IMR-90 (cell line): ENCODE measurements at regions not wholly inside any gene's neighbourhood (a gene's known extent, or its start where the extent isn't known, plus 50 kb on each side); places are given as distances from the start of the nearest gene placed in this dataset.
A peak's percentile ranks its signal among the peaks of the same experiment; 100 is the strongest.

Experiments used
- ATAC-seq: fragments of 200-7000 bp; cut with Tn5 transposase; 2 replicates; pipeline ENCODE4 v1.9.1; 2020; ENCODE audit warnings: low read depth, mild to moderate bottlenecking, moderate library complexity
- BruUV-seq: library from RNA; stranded (reverse); fragments of 400-500 nt; replicated peaks from 2 replicates; lab custom pipeline; 2021; lab: Mats Ljungman, UMichigan
- CTCF ChIA-PET: fragments of 300-600 bp; formaldehyde crosslinking; extraction: SDS; loops from one replicate; lab custom pipeline; 2021; ENCODE audit warnings: antibody characterized with exemption; lab: Yijun Ruan, JAX
- POLR2A ChIA-PET: fragments of 300-600 bp; sonication (Branson Sonifier 250); formaldehyde crosslinking; loops from one replicate; lab custom pipeline; 2022; ENCODE audit warnings: antibody characterized with exemption; ENCODE audit not compliant: unreplicated experiment; lab: Charles Lee
- DNase-seq: peaks from one replicate; pipeline ENCODE4 v3.0.0; 2013
- H2AFZ ChIP-seq: replicated peaks from 2 replicates; pipeline ENCODE3; 2013; ENCODE audit warnings: low read length, mild to moderate bottlenecking; ENCODE audit not compliant: poor library complexity
- H2AK5ac ChIP-seq: 2 replicates; pipeline ENCODE4 v1.6.1; 2013; ENCODE audit warnings: low read depth, low read length, inconsistent platforms
- H2AK9ac ChIP-seq: replicated peaks from 2 replicates; pipeline ENCODE3; 2013; ENCODE audit warnings: mild to moderate bottlenecking, low read depth, low read length, moderate library complexity; ENCODE audit not compliant: poor library complexity
- H2BK120ac ChIP-seq: 2 replicates; pipeline ENCODE4 v1.6.1; 2013; ENCODE audit warnings: low read depth, low read length, inconsistent platforms
- H2BK15ac ChIP-seq: 3 replicates; pipeline ENCODE4 v1.6.1; 2013; ENCODE audit warnings: low read depth, low read length, inconsistent platforms
- H2BK20ac ChIP-seq: 2 replicates; pipeline ENCODE4 v1.6.1; 2013; ENCODE audit warnings: low read depth, mild to moderate bottlenecking, inconsistent platforms, low read length, moderate library complexity
- H2BK5ac ChIP-seq: 2 replicates; pipeline ENCODE4 v1.6.1; 2013; ENCODE audit warnings: mild to moderate bottlenecking, low read depth, low read length, inconsistent platforms; ENCODE audit not compliant: poor library complexity, severe bottlenecking
- H3K14ac ChIP-seq: replicated peaks from 2 replicates; pipeline ENCODE4 v1.6.1; 2013; ENCODE audit warnings: low read depth, low read length, inconsistent platforms
- H3K18ac ChIP-seq: 2 replicates; pipeline ENCODE4 v1.6.1; 2013; ENCODE audit warnings: low read depth, low read length, control low read depth
- H3K23ac ChIP-seq: 2 replicates; pipeline ENCODE4 v1.6.1; 2013; ENCODE audit warnings: low read depth, low read length, inconsistent platforms
- H3K27ac ChIP-seq: 2 replicates; pipeline ENCODE4 v1.5.1; 2013; ENCODE audit warnings: mild to moderate bottlenecking, control low read depth, low read length; ENCODE audit not compliant: insufficient read depth
- H3K27me3 ChIP-seq: 2 replicates; pipeline ENCODE4 v1.6.1; 2013; ENCODE audit warnings: low read length; ENCODE audit not compliant: control insufficient read depth, insufficient read depth
- H3K36me3 ChIP-seq: 2 replicates; pipeline ENCODE4 v1.6.1; 2013; ENCODE audit warnings: low read length, mixed read lengths; ENCODE audit not compliant: control insufficient read depth, insufficient read depth
- H3K4ac ChIP-seq: 2 replicates; pipeline ENCODE4 v1.6.1; 2013; ENCODE audit warnings: low read depth, low read length, inconsistent platforms
- H3K4me1 ChIP-seq: 2 replicates; pipeline ENCODE4 v1.6.1; 2013; ENCODE audit warnings: low read length, mixed read lengths; ENCODE audit not compliant: control insufficient read depth, insufficient read depth
- H3K4me2 ChIP-seq: 2 replicates; pipeline ENCODE4 v1.6.1; 2013; ENCODE audit warnings: low read depth, mild to moderate bottlenecking, control low read depth, low read length, moderate library complexity
- H3K4me3 ChIP-seq: 2 replicates; pipeline ENCODE4 v1.5.1; 2013; ENCODE audit warnings: low read depth, mild to moderate bottlenecking, control low read depth, low read length, moderate library complexity; ENCODE audit not compliant: insufficient read depth
- H3K56ac ChIP-seq: 2 replicates; pipeline ENCODE4 v1.6.1; 2013; ENCODE audit warnings: low read length, inconsistent platforms; ENCODE audit not compliant: insufficient read depth; ENCODE audit errors: extremely low read depth
- H3K79me1 ChIP-seq, 2 experiments: 2 replicates each; pipeline ENCODE4 v1.6.1; 2013; ENCODE audit warnings: low read length in 2 of 2, inconsistent platforms in 1 of 2, low read depth in 1 of 2
- H3K9ac ChIP-seq: 2 replicates; pipeline ENCODE4 v1.6.1; 2013; ENCODE audit warnings: low read depth, low read length, control low read depth
- H3K9me1 ChIP-seq: 2 replicates; pipeline ENCODE4 v1.6.1; 2013; ENCODE audit warnings: low read length, inconsistent platforms; ENCODE audit not compliant: insufficient read depth
- H3K9me3 ChIP-seq: 2 replicates; pipeline ENCODE4 v1.6.1; 2013; ENCODE audit warnings: low read length; ENCODE audit not compliant: control insufficient read depth, insufficient read depth
- H4K20me1 ChIP-seq: 2 replicates; pipeline ENCODE4 v1.6.1; 2013; ENCODE audit warnings: low read length, inconsistent platforms; ENCODE audit not compliant: insufficient read depth
- H4K5ac ChIP-seq: 2 replicates; pipeline ENCODE4 v1.6.1; 2013; ENCODE audit warnings: mild to moderate bottlenecking, low read depth, low read length, control low read depth
- H4K8ac ChIP-seq, 2 experiments: 2 replicates each; pipeline ENCODE4 v1.6.1; 2013; ENCODE audit warnings: low read depth in 2 of 2, low read length in 2 of 2, control low read depth in 1 of 2, inconsistent platforms in 1 of 2
- H4K91ac ChIP-seq: 2 replicates; pipeline ENCODE4 v1.6.1; 2013; ENCODE audit warnings: low read depth, low read length, inconsistent platforms; ENCODE audit not compliant: insufficient read depth
- FOS ChIP-seq: fragments of 150-350 bp; IDR thresholded peaks from 2 replicates; pipeline ENCODE4 v1.6.1; 2016; ENCODE audit warnings: low read depth, low read length
- MAFK ChIP-seq: IDR thresholded peaks from 2 replicates; pipeline ENCODE4 v1.6.1; 2012; ENCODE audit warnings: low read depth, low read length, improper control_type of control experiment
- WGBS, 2 experiments: methylation state at CpG; one replicate each; pipeline versions ENCODE4 v1.1.5 to v1.1.7; 2013; ENCODE audit warnings: missing lambda C conversion rate in 2 of 2; ENCODE audit not compliant: insufficient read length in 1 of 2; ENCODE audit errors: extremely low coverage in 2 of 2; 5-methylcytosine and 5-hydroxymethylcytosine counted together
- dilution Hi-C: fragments of 300-500 bp; cut with HindIII; formaldehyde crosslinking; loops from one replicate; pipeline ENCODE4 v1.14.3; 2018; ENCODE audit warnings: low sequenced_read_pairs; ENCODE audit not compliant: unreplicated experiment
- in situ Hi-C: fragments of 300-500 bp; cut with MboI; formaldehyde crosslinking; loops from 3 replicates; pipeline ENCODE4 v1.14.3; 2019; ENCODE audit warnings: low sequenced_read_pairs, inconsistent platforms, mixed read lengths
- intact Hi-C: fragments of 100-400 bp; cut with micrococcal nuclease; formaldehyde crosslinking; loops from 2 replicates; pipeline ENCODE4 v1.10.0; 2022

DNA sequence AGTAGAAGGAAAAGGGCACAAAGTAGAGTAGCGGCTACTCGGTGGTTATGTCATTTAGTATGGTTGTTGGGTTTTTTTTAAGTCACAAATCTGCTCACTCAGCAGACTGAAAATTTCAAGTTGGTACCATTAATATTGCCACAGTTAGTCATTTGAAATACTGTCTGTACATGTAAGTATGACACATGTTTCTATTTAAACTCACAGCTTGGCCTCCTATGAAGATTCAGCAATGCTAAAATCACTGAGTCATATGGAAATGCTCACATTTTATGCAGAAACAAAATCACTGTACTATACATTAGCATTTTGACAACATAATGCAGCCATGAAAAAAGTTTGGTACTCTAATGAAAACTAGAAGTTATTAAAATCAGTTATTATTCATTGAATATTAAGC is 571.9 kb downstream of the TAFA4 start:
- no peak overlapping the region for H2BK20ac ChIP-seq
- no peak overlapping the region for H3K27ac ChIP-seq
- no CpG with 5 or more reads among the region's 2 CpGs for WGBS, 2 experiments

More for the DNA sequence above, 571.9 kb downstream of the TAFA4 start:
- ATAC-seq (no peak), DNase-seq (no peak)
- H2AK5ac ChIP-seq, result no peak overlapping the region
- no peaks in the 10 kb centered on the region for H3K9me1 ChIP-seq
- in situ Hi-C loops (no loop called here), dilution Hi-C loops (no loop called here), intact Hi-C loops (no loop called here)
- no peak overlapping the region for H3K14ac ChIP-seq
- no peak overlapping the region for H3K23ac ChIP-seq
- H3K4ac ChIP-seq, result no peak overlapping the region
- H2AFZ ChIP-seq, result no peak overlapping the region
- TF ChIP-seq MAFK, result peak; percentile 26; the same call in 1 of the 2 replicates
- no peak for TF ChIP-seq FOS
- no peaks in the 10 kb centered on the region for H3K79me1 ChIP-seq
- H4K8ac ChIP-seq, result no peak overlapping the region
- no peaks in the 10 kb centered on the region for H3K27me3 ChIP-seq
- H2BK5ac ChIP-seq, result no peak overlapping the region
- H4K5ac ChIP-seq, result no peak overlapping the region
- ChIA-PET POLR2A (no interaction called here), CTCF (no interaction called here)
- H3K36me3 ChIP-seq, result no peaks in the 10 kb centered on the region
- H4K91ac ChIP-seq, result no peak overlapping the region
- H2BK120ac ChIP-seq, result no peak overlapping the region
- BruUV-seq, result no TSS peak
- H3K9me3 ChIP-seq, result peaks cover 2% of the 10 kb centered on the region; the same call in 1 of the 2 replicates
- no peak overlapping the region for H2AK9ac ChIP-seq
- no peak overlapping the region for H3K4me2 ChIP-seq
- H3K4me1 ChIP-seq, result no peaks in the 10 kb centered on the region
- H3K56ac ChIP-seq, result no peak overlapping the region
- H3K18ac ChIP-seq, result no peak overlapping the region
- no peak overlapping the region for H2BK15ac ChIP-seq
- no peak overlapping the region for H3K4me3 ChIP-seq
- H4K20me1 ChIP-seq, result no peaks in the 10 kb centered on the region
- no peak overlapping the region for H3K9ac ChIP-seq
